ENCODE measurements at regions not wholly inside any gene's neighbourhood (a gene's known extent, or its start where the extent isn't known, plus 50 kb on each side); places are given as distances from the start of the nearest gene placed in this dataset.
A peak's percentile ranks its signal among the peaks of the same experiment; 100 is the strongest.

- no peak for DNase-seq
Measured at GRCh38 chr2:63658176-63658968, 69.6 kb downstream of the MDH1 start.

GRCh38 chr2:63660060-63660459 lies 71.3 kb downstream of the MDH1 start:
- DNase-seq: no peak

DNA sequence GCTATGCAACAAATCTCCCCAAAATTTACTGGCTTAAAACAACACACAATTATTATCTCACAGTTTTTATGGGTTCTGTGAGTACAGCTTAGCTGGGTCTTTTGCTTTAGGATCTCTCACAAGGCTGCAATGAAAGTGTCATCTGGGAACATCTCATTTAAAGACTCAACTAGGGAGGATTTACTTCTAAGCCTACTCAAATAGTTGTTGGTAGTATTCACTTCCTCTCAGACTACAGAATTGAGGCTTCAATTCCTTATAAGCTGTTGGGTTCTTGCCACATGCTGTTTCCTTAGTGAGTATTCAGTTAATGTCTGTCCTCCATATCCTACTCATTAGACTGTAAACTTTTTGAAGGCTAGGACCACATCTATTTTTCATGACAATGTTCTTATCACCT lies 72.3 kb downstream of the MDH1 start:
- no peak for DNase-seq

DNA sequence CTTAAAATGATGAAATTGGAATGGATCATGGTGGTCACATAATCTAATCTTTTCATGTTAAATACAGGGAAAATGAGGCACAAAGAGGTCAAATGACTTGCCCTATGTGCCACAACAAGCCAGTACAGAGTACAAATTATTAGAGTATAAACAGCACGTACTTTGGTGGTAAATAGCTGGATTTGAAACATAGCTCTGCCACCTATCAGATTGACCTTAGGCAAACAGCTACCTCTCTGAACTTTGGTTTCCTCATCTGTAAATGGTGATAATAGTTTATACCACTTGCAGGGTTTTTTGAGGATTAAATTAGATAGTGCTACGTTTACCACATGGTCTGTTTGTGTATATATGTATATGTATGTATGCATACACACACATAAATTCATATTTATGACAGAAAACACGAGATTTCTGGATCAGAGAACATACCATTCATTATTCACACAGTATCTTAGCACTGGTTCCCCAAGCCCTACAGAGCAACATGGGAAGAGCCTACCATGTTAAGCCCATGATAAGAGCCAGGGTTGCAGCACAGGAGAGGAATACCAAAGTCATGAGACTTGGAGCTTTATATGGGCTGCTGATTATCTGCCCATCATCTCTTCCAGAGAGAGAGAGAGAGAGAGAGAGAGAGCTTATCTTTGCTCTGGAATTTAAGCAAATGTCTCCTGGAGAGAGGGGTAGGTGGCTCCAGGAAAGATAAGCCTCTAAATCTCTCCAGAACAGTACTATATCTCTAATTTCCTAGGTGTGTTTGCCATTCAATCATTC lies 73.5 kb downstream of the MDH1 start:
- DNase-seq: no peak

GRCh38 chr2:63663013-63663864 lies 74.5 kb downstream of the MDH1 start:
- DNase-seq: no peak

- no peak for DNase-seq
Measured at GRCh38 chr2:63665091-63665490, 76.3 kb downstream of the MDH1 start.

DNA sequence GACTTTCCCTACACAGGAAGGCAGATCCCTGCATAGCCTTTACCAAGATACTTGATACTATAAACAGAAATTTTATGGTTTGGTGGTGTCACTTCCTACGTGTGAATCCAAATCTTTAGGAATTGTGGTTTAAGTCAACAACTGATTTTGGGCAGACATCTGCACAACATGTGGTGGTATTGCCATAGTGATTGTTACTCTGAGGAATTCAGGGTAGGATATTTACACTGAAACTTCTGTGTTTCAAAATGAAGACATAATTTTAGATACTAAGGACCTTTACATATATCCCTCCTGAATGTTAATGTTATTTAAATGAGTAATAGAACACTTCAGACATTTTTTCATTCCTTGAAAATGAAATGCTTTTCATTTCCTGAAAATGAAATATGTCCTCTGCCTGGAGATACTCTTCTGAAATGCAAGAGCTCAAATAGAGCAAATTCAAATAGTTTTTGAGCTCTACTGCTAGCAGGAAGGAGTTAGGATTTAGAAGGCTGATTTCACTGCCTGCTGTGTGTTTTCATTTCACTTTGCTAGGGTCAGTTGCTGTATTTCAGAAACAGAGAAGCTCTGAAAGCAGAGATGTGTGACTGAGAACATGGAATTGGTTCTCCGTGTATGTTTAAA lies 77.2 kb downstream of the MDH1 start:
- DNase-seq: peak; percentile 21

DNA sequence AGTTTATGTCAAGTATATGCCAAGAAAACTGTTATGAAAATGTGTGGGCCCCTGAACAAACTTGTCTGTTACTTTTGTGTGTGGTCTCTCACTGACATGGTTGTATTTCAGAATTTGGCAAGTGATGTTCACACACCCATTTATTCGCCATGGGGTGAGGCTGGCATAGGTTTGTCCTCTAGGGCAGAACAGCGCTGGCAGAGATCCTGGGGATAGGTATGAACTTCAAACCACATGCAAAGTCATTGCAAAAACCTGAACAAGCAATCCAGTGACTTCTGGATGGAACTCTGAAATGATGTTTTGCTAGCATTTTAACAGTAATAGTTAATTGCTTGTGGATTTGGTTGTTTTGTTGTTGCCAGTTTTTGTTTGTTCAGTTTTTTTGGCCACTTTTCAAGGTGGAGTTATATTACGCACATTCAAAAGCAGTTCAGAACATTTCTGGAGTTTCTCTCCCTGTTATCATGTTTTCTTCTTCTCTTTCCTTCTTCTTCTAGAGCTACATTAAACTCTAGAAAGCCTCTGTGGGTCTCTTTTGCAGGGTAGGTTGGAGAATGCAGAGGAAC lies 78.5 kb downstream of the MDH1 start:
- peak; percentile 12 for DNase-seq

DNA sequence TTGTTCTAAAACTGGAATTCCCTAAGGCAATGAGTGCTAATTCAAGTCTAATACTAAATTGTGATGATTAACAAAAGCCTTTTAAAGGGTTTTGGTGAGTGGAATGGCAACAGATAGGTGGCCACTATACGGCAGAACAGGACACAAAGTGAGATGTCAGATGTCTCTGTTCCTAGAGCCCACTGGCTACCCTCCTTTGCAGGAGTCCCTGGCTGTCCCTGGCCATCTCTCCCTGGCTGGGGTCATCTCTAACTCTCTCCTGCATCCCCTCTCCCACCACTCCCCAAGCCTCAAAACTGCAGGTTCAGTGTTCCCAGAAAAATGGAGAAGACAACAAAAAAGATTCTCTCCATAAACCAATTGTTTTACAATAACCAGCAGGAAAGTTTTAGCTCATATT lies 79.2 kb downstream of the MDH1 start:
- DNase-seq: no peak

DNA sequence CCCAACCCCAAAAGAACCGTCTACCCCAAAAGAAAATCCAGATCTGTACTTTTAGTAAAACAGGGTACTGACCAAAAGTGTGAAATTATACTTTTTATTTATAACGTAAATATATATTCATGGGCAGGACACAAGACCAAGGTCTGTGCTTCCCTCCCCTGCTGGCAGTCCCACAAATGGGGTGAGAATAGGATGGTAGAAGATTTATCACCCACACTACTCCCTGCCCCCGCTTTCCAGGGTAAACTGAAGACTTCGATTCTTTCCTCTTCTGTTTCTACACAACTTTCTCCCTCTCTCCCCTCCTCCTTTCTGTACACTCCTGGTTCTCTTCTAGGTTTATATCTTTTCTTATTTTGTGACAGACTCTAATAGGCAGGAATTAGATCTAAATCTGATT lies 79.7 kb downstream of the MDH1 start:
- no peak for DNase-seq

GRCh38 chr2:63669596-63669995 lies 80.8 kb downstream of the MDH1 start:
- no peak for DNase-seq

DNA sequence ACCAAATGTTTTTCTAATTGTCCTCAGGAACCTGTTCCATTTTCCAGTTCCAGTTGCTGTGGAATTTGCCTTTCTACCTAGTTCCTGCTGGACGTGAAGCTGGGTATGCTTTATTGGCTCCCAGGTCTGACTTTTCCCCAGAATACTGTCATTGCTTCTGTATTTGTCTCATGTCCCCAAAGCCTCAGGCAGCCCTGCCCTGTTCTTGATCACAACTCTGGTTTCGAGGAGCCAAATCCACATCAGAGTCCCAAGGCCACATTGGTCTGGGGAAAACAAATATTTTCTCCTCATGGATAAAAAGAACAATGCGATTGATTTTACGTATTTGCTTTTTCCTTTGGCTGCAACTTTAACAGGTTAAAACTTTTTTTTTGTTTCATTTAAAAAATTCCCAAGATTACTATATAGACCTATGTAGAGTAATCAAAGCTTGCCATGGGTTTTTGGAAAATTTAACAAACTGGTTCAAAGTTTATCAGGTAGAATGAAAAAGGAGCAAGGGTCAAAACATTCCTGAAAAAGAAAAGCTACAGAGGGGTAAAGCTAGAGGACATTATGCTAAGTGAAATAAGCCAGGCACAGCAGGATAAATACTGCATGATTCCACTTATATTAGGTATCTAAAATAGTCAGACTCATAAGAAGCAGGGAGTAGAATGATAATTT lies 85.2 kb downstream of the MDH1 start:
- no peak for DNase-seq

DNA sequence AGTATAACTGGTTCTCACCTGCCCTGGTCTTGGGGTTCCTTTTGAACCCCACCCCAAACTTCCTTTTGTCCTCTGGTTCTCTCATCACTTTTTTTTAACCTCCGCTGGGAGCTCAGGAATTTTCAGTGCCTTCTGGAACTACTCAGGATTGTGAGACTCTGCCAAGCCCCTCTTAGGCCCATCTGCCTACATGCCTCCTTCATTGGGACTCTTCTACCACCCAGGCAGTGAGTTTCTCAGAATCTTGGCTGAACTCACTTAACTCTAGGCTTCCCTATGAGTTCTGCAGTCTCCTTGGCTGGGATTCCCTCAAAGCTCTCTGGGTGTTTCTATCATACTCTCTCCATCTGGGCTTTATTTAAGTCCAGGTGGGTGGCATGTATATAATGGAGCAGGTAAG lies 86.3 kb downstream of the MDH1 start:
- DNase-seq: no peak

- no peak for DNase-seq
Measured at GRCh38 chr2:63676135-63676534, 87.4 kb downstream of the MDH1 start.

GRCh38 chr2:63678085-63678484 lies 89.3 kb downstream of the MDH1 start:
- no peak for DNase-seq

DNA sequence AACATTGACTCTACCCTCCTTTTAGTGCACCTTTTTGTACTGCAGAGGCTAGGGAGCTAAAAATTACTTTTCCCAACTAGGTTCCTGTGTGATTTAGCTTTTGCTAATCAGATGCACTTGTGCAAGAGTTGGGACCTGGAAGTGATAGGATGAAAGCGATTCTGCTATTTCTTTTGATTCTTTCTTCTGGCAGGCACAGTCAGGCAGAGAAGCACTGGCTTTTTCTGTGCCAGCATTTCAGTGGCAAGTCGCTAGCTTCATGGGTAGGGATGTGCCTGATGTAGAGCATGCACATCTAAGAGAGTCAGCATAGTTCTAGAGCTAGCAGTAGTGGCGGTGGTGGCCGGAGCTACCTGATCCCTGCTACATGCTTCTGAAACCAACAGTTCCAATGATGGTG lies 89.8 kb downstream of the MDH1 start:
- no peak for DNase-seq

GRCh38 chr2:63679252-63679855 lies 90.6 kb downstream of the MDH1 start:
- DNase-seq: no peak

- no peak for DNase-seq
Measured at GRCh38 chr2:63680455-63680854, 91.7 kb downstream of the MDH1 start.

DNA sequence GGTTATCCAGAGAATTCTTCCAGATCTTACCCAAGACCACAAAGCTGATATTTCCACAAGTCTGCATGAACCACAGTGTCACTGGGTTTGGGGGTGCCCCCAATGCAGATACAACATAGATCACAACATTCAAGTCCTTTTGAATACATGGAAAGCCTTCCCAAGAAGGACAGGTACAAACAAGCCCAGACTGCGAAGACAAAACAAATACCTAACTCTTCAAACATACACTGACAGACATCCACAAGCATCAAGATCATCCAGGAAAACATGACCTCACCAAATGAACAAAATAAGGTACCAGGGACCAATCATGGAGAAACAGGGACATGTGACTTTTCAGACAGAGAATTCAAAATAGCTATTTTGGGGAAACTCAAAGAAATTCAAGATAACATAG lies 93.1 kb downstream of the MDH1 start:
- no peak for DNase-seq

- DNase-seq: peak; percentile 82
Measured at GRCh38 chr2:63692002-63692606, 103.3 kb downstream of the MDH1 start.

DNA sequence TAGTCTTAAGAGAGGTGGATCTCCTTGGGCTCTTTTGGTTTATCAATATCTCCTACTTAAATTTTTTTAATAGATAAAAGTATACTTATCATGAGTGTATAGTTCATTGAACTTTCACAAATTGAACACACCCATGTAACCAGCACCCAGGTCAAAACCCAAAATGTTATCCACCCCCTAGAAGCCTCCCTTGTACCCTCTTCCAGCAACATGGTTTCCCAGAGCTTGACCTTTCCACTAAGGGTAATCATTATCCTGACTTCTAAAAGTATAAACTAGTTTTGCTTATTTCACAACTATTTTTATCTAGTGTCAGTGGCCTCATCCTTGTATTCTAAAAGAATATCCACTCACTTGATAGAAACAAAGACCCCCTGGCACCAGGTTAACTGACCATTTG lies 106.8 kb downstream of the MDH1 start:
- DNase-seq: no peak
